DND-41 (cell line): ENCODE measurements at regions not wholly inside any gene's neighbourhood (a gene's known extent, or its start where the extent isn't known, plus 50 kb on each side); places are given as distances from the start of the nearest gene placed in this dataset.
"Not testable (repeated sequence)": the region's sequence is repeated elsewhere in the genome, so short reads cannot be mapped to it uniquely, and the experiment has no call there.

Experiments
- CTCF ChIP-seq: IDR thresholded peaks from 2 replicates; pipeline ENCODE4 v1.5.1; 2012; ENCODE audit warnings: borderline replicate concordance, low read length, moderate library complexity, mild to moderate bottlenecking; ENCODE audit not compliant: poor library complexity, severe bottlenecking; ENCODE audit errors: extremely low read depth
- EZH2 ChIP-seq: IDR thresholded peaks from 3 replicates; pipeline ENCODE4 v1.6.1; 2012; ENCODE audit warnings: borderline replicate concordance, low read depth, mild to moderate bottlenecking, moderate library complexity, low read length, inconsistent platforms; ENCODE audit not compliant: severe bottlenecking

GRCh38 chr20:39957911-39958310, 731.1 kb downstream of the MAFB start:
- not testable (repeated sequence) for TF ChIP-seq CTCF, EZH2
